ENCODE measurements at regions not wholly inside any gene's neighbourhood (a gene's known extent, or its start where the extent isn't known, plus 50 kb on each side); places are given as distances from the start of the nearest gene placed in this dataset.
"Not testable (repeated sequence)": the region's sequence is repeated elsewhere in the genome, so short reads cannot be mapped to it uniquely, and the experiment has no call there.

- DNase-seq (ENCODE audit: low read depth in 2 of 2): no peak
Measured at GRCh38 chr13:53101883-53102282, 73.3 kb downstream of the OLFM4 start.

GRCh38 chr13:53104136-53104535, 75.5 kb downstream of the OLFM4 start:
- no peak for DNase-seq (ENCODE audit: low read depth in 2 of 2)

- no peak for DNase-seq (ENCODE audit: low read depth in 2 of 2)
Measured at GRCh38 chr13:53105477-53105876, 76.9 kb downstream of the OLFM4 start.

GRCh38 chr13:53105890-53106289, 77.3 kb downstream of the OLFM4 start:
- DNase-seq (ENCODE audit: low read depth in 2 of 2): no peak

- DNase-seq (ENCODE audit: low read depth in 2 of 2): no peak
Measured at GRCh38 chr13:53110181-53110580, 81.6 kb downstream of the OLFM4 start.

GRCh38 chr13:53110614-53111013, 82.0 kb downstream of the OLFM4 start:
- DNase-seq (ENCODE audit: low read depth in 2 of 2): no peak

GRCh38 chr13:53112522-53112921, 83.9 kb downstream of the OLFM4 start:
- no peak for DNase-seq (ENCODE audit: low read depth in 2 of 2)

GRCh38 chr13:53117048-53117447, 88.4 kb downstream of the OLFM4 start:
- not testable (repeated sequence) for DNase-seq (ENCODE audit: low read depth in 2 of 2)

- DNase-seq (ENCODE audit: low read depth in 2 of 2): no peak
Measured at GRCh38 chr13:53121131-53121773, 92.6 kb downstream of the OLFM4 start.

- no peak for DNase-seq (ENCODE audit: low read depth in 2 of 2)
Measured at GRCh38 chr13:53121919-53122318, 93.3 kb downstream of the OLFM4 start.

GRCh38 chr13:53123536-53123935, 94.9 kb downstream of the OLFM4 start:
- no peak for DNase-seq (ENCODE audit: low read depth in 2 of 2)

- no peak for DNase-seq (ENCODE audit: low read depth in 2 of 2)
Measured at GRCh38 chr13:53124623-53125022, 96.0 kb downstream of the OLFM4 start.

GRCh38 chr13:53126841-53127245, 98.2 kb downstream of the OLFM4 start:
- DNase-seq (ENCODE audit: low read depth in 2 of 2): no peak

- DNase-seq (ENCODE audit: low read depth in 2 of 2): no peak
Measured at GRCh38 chr13:53127373-53127772, 98.8 kb downstream of the OLFM4 start.

- DNase-seq (ENCODE audit: low read depth in 2 of 2): no peak
Measured at GRCh38 chr13:53129864-53130393, 101.3 kb downstream of the OLFM4 start.

GRCh38 chr13:53131361-53131760, 102.7 kb downstream of the OLFM4 start:
- DNase-seq (ENCODE audit: low read depth in 2 of 2): no peak

- no peak for DNase-seq (ENCODE audit: low read depth in 2 of 2)
Measured at GRCh38 chr13:53135301-53135700, 106.7 kb downstream of the OLFM4 start.

GRCh38 chr13:53136554-53137215, 108.1 kb downstream of the OLFM4 start:
- no peak for DNase-seq (ENCODE audit: low read depth in 2 of 2)

- DNase-seq (ENCODE audit: low read depth in 2 of 2): no peak
Measured at GRCh38 chr13:53137779-53138178, 109.2 kb downstream of the OLFM4 start.

GRCh38 chr13:53138376-53139036, 109.9 kb downstream of the OLFM4 start:
- no peak for DNase-seq (ENCODE audit: low read depth in 2 of 2)

- DNase-seq (ENCODE audit: low read depth in 2 of 2): no peak
Measured at GRCh38 chr13:53141336-53141735, 112.7 kb downstream of the OLFM4 start.

GRCh38 chr13:53142306-53142705, 113.7 kb downstream of the OLFM4 start:
- no peak for DNase-seq (ENCODE audit: low read depth in 2 of 2)

Measured in stimulated activated CD4-positive, alpha-beta T cell treated with anti-CD3 and anti-CD28 coated beads, Interleukin-4, amount 100 ng/mL, for 48 hours (primary cell).